ENCODE measurements at regions not wholly inside any gene's neighbourhood (a gene's known extent, or its start where the extent isn't known, plus 50 kb on each side); places are given as distances from the start of the nearest gene placed in this dataset.

DNA sequence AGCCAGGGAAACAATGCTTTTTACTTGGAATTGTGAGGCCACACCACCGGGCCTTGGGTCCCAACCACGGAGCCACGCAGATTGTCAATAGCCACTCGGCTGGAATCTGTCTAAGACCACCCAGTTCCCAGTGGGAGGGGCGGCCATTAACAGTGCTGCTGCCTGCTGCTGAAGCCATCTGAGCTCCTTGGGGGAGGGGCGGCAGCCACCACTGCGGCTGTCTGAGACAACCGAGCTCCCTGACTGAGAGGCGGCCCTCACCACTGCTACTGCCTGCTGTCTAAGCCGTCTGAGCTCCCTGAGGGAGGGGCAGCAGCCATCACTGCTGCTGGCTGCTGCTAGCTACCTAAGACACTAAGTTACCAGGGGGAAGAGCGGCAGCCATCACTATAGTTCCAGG, 64.3 kb downstream of the DMRTA2 start:
- no peak for DNase-seq (ENCODE audit: low spot score)

DNA sequence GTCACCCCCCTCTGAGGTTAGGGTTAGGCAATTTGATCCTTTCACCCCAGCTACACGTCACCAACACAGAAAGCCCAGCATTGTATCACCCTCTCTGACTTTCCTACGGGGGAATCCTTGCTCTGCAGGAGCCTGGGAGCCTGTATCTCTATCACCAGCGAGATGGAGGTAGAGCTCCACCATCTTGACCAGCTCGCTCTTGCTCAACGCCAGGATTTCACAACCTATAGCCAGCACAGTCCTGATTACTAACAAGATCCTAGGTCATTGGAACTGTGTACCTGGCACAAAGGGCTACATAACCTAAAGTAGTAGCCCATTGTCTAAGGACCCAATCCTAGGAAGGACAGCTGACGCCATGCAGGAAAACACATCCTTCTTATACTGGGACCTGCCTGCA, 66.1 kb downstream of the DMRTA2 start:
- no peak for DNase-seq (ENCODE audit: low spot score)

- no peak for DNase-seq (ENCODE audit: low spot score)
Measured at GRCh38 chr1:50354813-50355212, 68.4 kb downstream of the DMRTA2 start.

DNA sequence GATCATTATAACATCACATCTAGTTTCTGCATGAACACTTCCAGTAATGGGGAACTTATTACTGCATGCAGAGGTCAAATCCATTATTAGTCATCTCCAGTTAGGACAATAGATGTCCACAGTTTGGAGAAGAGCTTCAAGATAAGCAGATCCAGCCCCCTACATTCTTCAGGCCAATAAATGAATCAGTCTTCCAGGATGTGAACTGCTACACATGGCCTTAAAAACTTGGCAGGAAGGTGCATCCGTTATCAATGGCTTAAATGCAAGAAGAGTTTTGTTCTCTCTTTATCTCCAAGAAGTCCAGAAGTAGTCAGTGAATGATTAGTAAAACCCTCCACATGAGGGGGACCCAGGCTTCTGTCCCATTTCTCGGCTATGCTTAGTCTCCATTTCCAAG, 70.8 kb downstream of the DMRTA2 start:
- DNase-seq (ENCODE audit: low spot score), result no peak

- no peak for DNase-seq (ENCODE audit: low spot score)
Measured at GRCh38 chr1:50350868-50351267, 72.4 kb downstream of the DMRTA2 start.

DNA sequence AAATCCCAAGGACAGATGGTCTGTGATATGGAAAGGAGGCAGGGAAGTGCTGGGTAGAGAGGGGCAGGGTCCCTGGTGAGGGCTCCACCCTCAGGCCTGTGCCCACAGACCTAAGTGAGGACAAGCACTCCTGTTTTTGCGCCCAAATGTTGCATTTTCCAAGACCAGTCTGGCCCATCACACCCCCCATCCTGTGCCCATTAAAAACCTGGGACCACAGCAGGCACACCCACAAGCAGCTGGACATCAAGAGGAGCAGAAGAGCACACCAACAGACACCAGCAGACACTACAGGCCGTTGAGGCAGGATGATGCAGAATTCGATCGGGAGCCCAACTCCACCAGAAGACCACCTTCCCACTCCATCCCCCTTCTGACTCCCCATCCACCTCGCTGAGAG, 72.8 kb downstream of the DMRTA2 start:
- DNase-seq (ENCODE audit: low spot score), result no peak

DNA sequence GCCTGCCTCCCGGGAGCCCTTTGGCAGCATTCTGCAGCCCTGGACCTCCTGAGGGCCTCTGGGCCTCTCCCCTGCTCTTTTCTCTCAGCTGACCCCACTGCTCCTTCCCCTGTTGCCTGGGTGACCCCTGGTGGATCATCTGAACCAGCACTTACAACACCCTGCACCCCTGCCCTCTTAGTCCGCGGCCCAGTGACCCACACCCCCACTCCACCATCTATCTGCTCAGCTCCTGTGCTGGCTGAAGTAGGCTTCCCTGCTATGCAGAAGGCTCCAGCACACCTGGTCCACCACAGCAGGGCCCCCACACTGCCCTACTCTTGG, 74.0 kb downstream of the DMRTA2 start:
- DNase-seq (ENCODE audit: low spot score), result no peak

DNA sequence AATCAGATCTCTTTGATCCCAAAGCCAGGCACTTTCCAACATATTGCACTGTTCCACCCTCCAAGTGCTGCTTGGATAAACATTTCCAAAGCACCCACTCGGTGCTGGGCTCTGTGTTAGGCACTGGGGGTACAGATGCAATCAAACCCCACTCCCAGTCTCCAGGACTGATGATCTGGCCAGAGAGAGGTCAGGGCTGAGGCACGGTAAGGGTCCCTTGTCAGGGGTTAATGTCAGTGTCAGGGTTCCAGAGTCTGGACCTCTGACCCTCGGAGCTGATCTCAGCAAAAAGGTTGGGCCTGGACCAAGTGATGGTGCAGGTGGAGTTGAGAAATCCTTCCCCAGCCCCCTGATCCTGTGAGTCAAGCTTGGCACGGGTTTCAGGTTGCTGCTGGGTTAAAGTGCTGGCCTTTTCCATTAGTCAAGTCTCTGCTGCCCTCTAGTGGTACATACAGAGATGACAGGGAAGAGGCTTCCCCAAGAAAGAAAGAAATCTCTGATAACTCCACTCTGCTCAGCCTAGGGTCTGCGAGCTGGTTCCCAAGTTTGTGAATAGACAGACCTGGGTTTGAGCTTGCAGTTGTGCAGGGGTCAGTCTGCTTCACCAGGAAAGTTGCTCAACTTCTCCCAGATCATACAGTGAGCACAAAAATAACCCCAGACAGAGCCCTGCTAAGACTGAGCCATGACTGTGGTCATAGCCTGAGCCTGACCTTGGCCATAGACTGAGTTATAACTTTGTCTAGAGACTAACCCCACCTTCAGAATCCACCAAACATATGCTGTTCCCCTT, 74.6 kb downstream of the DMRTA2 start:
- DNase-seq (ENCODE audit: low spot score), result peak; percentile 63

- no peak for DNase-seq (ENCODE audit: low spot score)
Measured at GRCh38 chr1:50347933-50348332, 75.3 kb downstream of the DMRTA2 start.

DNA sequence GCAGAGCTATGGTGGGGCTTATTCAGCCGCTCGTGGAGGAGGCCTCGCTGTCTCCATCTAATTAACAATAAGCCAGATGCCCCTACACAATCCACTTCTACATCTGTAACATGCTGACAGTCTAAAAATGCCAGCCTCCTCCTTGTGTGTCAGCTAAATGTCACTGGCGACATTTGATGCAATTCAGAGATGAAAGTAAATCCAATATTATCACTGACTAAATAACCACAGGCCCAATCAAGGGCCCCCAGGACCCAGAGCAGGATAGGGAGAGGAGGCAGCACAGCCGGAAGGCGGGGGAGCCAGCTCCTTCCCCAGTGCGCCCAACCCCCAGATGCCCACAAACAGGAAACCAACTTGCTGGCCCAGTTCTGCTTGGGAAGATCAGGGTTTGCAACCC, 76.6 kb downstream of the DMRTA2 start:
- DNase-seq (ENCODE audit: low spot score), result no peak

GRCh38 chr1:50343323-50343722, 79.9 kb downstream of the DMRTA2 start:
- DNase-seq (ENCODE audit: low spot score), result no peak

DNA sequence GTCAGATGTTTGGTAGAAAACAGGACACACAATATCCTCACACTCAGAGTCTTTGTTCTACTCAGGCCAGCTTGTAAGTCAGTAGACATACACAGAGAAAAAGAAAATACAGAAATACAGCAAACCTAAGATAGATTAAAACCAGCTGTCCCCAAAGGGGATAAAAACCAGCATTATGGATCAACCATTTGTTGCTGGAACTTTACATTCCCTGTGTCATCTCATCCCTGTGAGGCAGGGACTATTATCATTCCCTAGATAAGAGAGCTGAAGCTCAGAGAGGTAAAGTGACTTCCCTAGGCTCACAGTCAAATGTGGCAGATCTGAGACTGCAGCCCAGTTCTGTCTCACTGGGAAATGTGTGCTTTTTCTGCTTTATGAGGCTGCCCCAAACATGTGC, 80.7 kb downstream of the DMRTA2 start:
- no peak for DNase-seq (ENCODE audit: low spot score)

DNA sequence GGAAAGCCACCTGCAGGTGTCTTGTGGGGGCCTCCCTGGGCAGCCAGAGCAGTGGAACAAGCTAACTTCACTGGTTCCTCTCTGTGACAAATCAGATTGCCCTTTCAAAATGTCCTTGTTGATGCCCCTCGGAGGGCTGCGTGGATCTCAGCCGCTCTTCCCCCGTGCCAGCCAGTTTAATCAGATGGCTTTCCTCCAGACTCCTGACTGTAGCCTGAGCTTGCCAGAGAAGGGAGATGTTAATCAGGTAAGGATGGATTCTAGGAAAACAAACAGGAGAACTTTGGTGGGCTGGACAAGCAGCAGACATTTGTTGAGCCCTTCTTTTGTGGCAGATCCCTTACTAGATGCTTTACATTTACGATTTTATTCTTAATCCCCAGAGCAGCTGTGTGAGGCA, 88.2 kb downstream of the DMRTA2 start:
- DNase-seq (ENCODE audit: low spot score), result no peak

- DNase-seq (ENCODE audit: low spot score), result peak; percentile 48
Measured at GRCh38 chr1:50333595-50333974, 89.7 kb downstream of the DMRTA2 start.

DNA sequence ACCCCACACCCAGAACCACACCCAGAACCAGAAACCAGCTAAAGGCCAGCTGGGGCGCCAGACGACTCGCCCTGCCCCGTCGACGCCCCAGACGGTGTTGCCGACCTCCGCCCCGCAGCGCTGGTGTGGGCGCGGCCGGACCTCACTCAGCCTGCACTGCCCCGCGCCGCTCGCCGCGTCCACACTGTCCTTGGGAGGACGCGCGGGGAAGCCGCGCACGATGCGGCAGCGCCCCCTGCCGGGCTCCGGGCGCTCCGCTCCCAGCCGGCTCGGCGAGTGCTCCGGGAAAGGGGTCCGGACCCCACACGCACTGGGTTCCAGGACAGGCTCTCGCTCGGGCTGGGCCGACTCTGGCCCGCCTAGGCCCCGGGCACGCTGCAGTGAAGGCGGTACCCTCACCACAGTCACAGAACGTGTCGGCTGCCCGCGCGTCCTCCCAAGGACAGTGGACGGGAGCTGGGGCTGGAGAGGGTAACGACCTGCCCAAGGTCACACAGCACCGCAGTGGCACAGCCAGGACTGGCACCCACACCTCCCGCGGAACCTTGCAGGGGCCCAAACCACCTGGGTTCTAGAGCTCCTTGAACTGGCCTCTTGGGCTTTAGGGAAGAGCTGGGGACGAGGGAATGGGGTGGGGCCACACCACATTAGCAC, 90.2 kb downstream of the DMRTA2 start:
- DNase-seq (ENCODE audit: low spot score), result peak; percentile 51

- DNase-seq (ENCODE audit: low spot score), result no peak
Measured at GRCh38 chr1:50329332-50329932, 93.8 kb downstream of the DMRTA2 start.

DNA sequence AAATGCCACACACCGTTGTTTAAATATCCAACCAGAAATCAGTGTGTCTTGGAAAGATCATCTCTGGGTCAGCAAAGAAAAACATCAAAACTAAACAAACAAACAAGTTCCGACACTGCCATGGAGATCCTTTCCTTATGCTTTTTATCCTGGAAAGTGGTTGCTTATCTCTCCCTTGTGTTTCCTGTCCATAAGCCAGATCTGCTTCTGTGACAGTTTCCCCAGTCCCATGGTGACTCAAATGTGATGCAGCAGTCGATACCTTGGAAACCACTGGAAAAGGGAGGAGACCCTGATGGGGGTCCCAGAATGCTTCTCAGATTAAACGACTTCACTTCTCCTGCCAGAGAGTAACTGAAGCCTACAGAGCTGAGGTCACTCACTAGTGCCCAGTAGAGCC, 94.7 kb downstream of the DMRTA2 start:
- no peak for DNase-seq (ENCODE audit: low spot score)

DNA sequence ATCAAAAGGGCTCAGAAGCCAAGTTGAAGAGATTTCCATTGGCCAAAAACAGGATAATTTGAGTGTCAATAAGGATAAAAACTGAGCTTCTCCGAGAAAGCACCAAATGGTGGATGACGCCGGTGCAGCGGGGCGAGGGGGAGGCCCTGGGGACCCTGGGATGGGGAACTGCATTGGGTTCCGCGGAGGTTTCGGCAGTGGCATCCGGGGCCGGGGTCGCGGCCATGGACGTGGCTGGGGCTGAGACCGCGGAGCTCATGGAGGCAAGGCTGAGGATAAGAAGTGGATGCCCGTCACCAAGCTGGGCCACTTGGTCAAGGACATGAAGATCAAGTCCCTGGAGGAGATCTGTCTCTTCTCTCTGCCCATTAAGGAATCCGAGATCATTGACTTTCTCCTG, 97.2 kb downstream of the DMRTA2 start:
- DNase-seq (ENCODE audit: low spot score), result no peak

GRCh38 chr1:50322579-50322978, 100.7 kb downstream of the DMRTA2 start:
- no peak for DNase-seq (ENCODE audit: low spot score)

- DNase-seq (ENCODE audit: low spot score), result no peak
Measured at GRCh38 chr1:50318428-50318827, 104.8 kb downstream of the DMRTA2 start.

DNA sequence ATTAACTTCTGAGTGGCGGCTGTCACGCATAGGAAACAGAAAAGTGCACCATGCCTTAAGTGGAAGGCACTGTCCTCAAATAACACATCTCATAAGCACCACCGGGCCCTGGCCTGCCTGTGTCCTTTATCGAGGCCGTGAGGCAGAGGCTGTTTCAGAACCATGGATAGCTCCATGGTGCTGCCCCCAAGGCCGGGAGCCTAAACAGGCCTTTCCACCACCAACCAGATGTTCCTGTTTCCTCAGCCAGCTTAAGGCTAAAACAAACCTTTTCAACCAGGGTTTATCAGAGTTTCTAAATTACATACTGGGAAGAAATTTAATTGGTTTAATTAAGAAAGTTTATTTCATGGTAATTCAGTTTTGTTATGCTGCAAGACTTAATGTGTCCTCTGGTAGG, 114.4 kb downstream of the DMRTA2 start:
- no peak for DNase-seq (ENCODE audit: low spot score)

DNA sequence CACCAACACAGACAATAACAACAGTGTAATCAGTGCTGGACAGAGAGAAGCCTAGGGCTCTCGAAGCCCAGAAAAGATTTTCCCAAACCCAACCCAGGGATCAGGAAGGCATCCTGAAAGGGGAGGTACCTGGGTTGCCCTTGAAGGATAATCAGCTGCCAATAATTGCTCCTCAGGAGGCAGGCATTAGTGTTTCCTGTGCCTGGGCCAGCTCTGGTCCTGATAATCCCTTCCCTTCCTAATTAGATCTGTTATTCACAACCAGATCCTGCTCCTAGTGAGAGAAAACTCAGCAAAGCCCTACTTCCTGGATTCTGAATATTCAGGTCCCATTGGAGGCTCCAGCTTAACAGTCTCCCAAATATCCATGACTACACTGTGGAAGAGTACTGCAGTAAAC, 117.4 kb downstream of the DMRTA2 start:
- no peak for DNase-seq (ENCODE audit: low spot score)

DNA sequence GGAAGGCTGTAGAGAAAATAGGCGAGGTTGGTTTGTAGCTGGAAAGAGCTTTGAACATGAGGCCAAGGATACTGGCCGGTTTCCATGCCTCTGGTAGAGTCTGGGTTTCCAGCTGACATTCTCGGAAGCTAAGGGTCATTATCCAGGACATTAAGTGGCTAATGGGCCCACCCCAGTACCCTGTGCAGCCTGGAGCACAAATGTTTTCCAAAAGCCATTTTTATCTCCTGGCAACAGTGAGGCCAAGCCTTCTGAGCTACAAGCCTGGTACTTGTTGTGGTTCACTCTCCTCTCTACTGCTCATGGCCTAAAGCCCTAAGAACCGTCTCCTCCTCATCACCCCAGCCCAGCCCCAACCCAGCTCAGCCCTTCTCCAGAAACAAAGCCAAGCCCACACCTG, 122.9 kb downstream of the DMRTA2 start:
- no peak for DNase-seq (ENCODE audit: low spot score)

- DNase-seq (ENCODE audit: low spot score), result no peak
Measured at GRCh38 chr1:50295566-50295965, 127.7 kb downstream of the DMRTA2 start.
